IMR-90 (cell line): ENCODE measurements at regions not wholly inside any gene's neighbourhood (a gene's known extent, or its start where the extent isn't known, plus 50 kb on each side); places are given as distances from the start of the nearest gene placed in this dataset.

Source experiments
- ATAC-seq: fragments of 200-7000 bp; cut with Tn5 transposase; 2 replicates; pipeline ENCODE4 v1.9.1; 2020; ENCODE audit warnings: low read depth, mild to moderate bottlenecking, moderate library complexity
- BruUV-seq: library from RNA; stranded (reverse); fragments of 400-500 nt; replicated peaks from 2 replicates; lab custom pipeline; 2021; lab: Mats Ljungman, UMichigan
- CTCF ChIA-PET: fragments of 300-600 bp; formaldehyde crosslinking; extraction: SDS; loops from one replicate; lab custom pipeline; 2021; ENCODE audit warnings: antibody characterized with exemption; lab: Yijun Ruan, JAX
- POLR2A ChIA-PET: fragments of 300-600 bp; sonication (Branson Sonifier 250); formaldehyde crosslinking; loops from one replicate; lab custom pipeline; 2022; ENCODE audit warnings: antibody characterized with exemption; ENCODE audit not compliant: unreplicated experiment; lab: Charles Lee
- DNase-seq: peaks from one replicate; pipeline ENCODE4 v3.0.0; 2013
- H2AFZ ChIP-seq: replicated peaks from 2 replicates; pipeline ENCODE3; 2013; ENCODE audit warnings: low read length, mild to moderate bottlenecking; ENCODE audit not compliant: poor library complexity
- H2AK5ac ChIP-seq: 2 replicates; pipeline ENCODE4 v1.6.1; 2013; ENCODE audit warnings: low read depth, low read length, inconsistent platforms
- H2AK9ac ChIP-seq: replicated peaks from 2 replicates; pipeline ENCODE3; 2013; ENCODE audit warnings: mild to moderate bottlenecking, low read depth, low read length, moderate library complexity; ENCODE audit not compliant: poor library complexity
- H2BK120ac ChIP-seq: 2 replicates; pipeline ENCODE4 v1.6.1; 2013; ENCODE audit warnings: low read depth, low read length, inconsistent platforms
- H2BK15ac ChIP-seq: 3 replicates; pipeline ENCODE4 v1.6.1; 2013; ENCODE audit warnings: low read depth, low read length, inconsistent platforms
- H2BK20ac ChIP-seq: 2 replicates; pipeline ENCODE4 v1.6.1; 2013; ENCODE audit warnings: low read depth, mild to moderate bottlenecking, inconsistent platforms, low read length, moderate library complexity
- H2BK5ac ChIP-seq: 2 replicates; pipeline ENCODE4 v1.6.1; 2013; ENCODE audit warnings: mild to moderate bottlenecking, low read depth, low read length, inconsistent platforms; ENCODE audit not compliant: poor library complexity, severe bottlenecking
- H3K14ac ChIP-seq: replicated peaks from 2 replicates; pipeline ENCODE4 v1.6.1; 2013; ENCODE audit warnings: low read depth, low read length, inconsistent platforms
- H3K18ac ChIP-seq: 2 replicates; pipeline ENCODE4 v1.6.1; 2013; ENCODE audit warnings: low read depth, low read length, control low read depth
- H3K23ac ChIP-seq: 2 replicates; pipeline ENCODE4 v1.6.1; 2013; ENCODE audit warnings: low read depth, low read length, inconsistent platforms
- H3K27ac ChIP-seq: 2 replicates; pipeline ENCODE4 v1.5.1; 2013; ENCODE audit warnings: mild to moderate bottlenecking, control low read depth, low read length; ENCODE audit not compliant: insufficient read depth
- H3K27me3 ChIP-seq: 2 replicates; pipeline ENCODE4 v1.6.1; 2013; ENCODE audit warnings: low read length; ENCODE audit not compliant: control insufficient read depth, insufficient read depth
- H3K36me3 ChIP-seq: 2 replicates; pipeline ENCODE4 v1.6.1; 2013; ENCODE audit warnings: low read length, mixed read lengths; ENCODE audit not compliant: control insufficient read depth, insufficient read depth
- H3K4ac ChIP-seq: 2 replicates; pipeline ENCODE4 v1.6.1; 2013; ENCODE audit warnings: low read depth, low read length, inconsistent platforms
- H3K4me1 ChIP-seq: 2 replicates; pipeline ENCODE4 v1.6.1; 2013; ENCODE audit warnings: low read length, mixed read lengths; ENCODE audit not compliant: control insufficient read depth, insufficient read depth
- H3K4me2 ChIP-seq: 2 replicates; pipeline ENCODE4 v1.6.1; 2013; ENCODE audit warnings: low read depth, mild to moderate bottlenecking, control low read depth, low read length, moderate library complexity
- H3K4me3 ChIP-seq: 2 replicates; pipeline ENCODE4 v1.5.1; 2013; ENCODE audit warnings: low read depth, mild to moderate bottlenecking, control low read depth, low read length, moderate library complexity; ENCODE audit not compliant: insufficient read depth
- H3K56ac ChIP-seq: 2 replicates; pipeline ENCODE4 v1.6.1; 2013; ENCODE audit warnings: low read length, inconsistent platforms; ENCODE audit not compliant: insufficient read depth; ENCODE audit errors: extremely low read depth
- H3K79me1 ChIP-seq, 2 experiments: 2 replicates each; pipeline ENCODE4 v1.6.1; 2013; ENCODE audit warnings: low read length in 2 of 2, inconsistent platforms in 1 of 2, low read depth in 1 of 2
- H3K9ac ChIP-seq: 2 replicates; pipeline ENCODE4 v1.6.1; 2013; ENCODE audit warnings: low read depth, low read length, control low read depth
- H3K9me1 ChIP-seq: 2 replicates; pipeline ENCODE4 v1.6.1; 2013; ENCODE audit warnings: low read length, inconsistent platforms; ENCODE audit not compliant: insufficient read depth
- H3K9me3 ChIP-seq: 2 replicates; pipeline ENCODE4 v1.6.1; 2013; ENCODE audit warnings: low read length; ENCODE audit not compliant: control insufficient read depth, insufficient read depth
- H4K20me1 ChIP-seq: 2 replicates; pipeline ENCODE4 v1.6.1; 2013; ENCODE audit warnings: low read length, inconsistent platforms; ENCODE audit not compliant: insufficient read depth
- H4K5ac ChIP-seq: 2 replicates; pipeline ENCODE4 v1.6.1; 2013; ENCODE audit warnings: mild to moderate bottlenecking, low read depth, low read length, control low read depth
- H4K8ac ChIP-seq, 2 experiments: 2 replicates each; pipeline ENCODE4 v1.6.1; 2013; ENCODE audit warnings: low read depth in 2 of 2, low read length in 2 of 2, control low read depth in 1 of 2, inconsistent platforms in 1 of 2
- H4K91ac ChIP-seq: 2 replicates; pipeline ENCODE4 v1.6.1; 2013; ENCODE audit warnings: low read depth, low read length, inconsistent platforms; ENCODE audit not compliant: insufficient read depth
- CEBPB ChIP-seq: IDR thresholded peaks from 2 replicates; pipeline ENCODE4 v1.6.1; 2012; ENCODE audit warnings: low read depth, low read length, improper control_type of control experiment
- CHD1 ChIP-seq: IDR thresholded peaks from 2 replicates; pipeline ENCODE4 v1.6.1; 2012; ENCODE audit warnings: low read depth, low read length, improper control_type of control experiment
- CTCF ChIP-seq: conservative IDR thresholded peaks from 2 replicates; pipeline ENCODE4 v1.5.1; 2012; ENCODE audit warnings: mild to moderate bottlenecking, low read depth, low read length, improper control_type of control experiment
- ELK1 ChIP-seq: fragments of 150-350 bp; IDR thresholded peaks from 2 replicates; pipeline ENCODE4 v1.6.1; 2016; ENCODE audit warnings: low read depth, mild to moderate bottlenecking, low read length, moderate library complexity, borderline replicate concordance
- FOS ChIP-seq: fragments of 150-350 bp; IDR thresholded peaks from 2 replicates; pipeline ENCODE4 v1.6.1; 2016; ENCODE audit warnings: low read depth, low read length
- MAFK ChIP-seq: IDR thresholded peaks from 2 replicates; pipeline ENCODE4 v1.6.1; 2012; ENCODE audit warnings: low read depth, low read length, improper control_type of control experiment
- MAZ ChIP-seq: IDR thresholded peaks from 2 replicates; pipeline ENCODE4 v1.6.1; 2012; ENCODE audit warnings: low read depth, mild to moderate bottlenecking, low read length, improper control_type of control experiment, moderate library complexity, borderline replicate concordance
- MXI1 ChIP-seq: IDR thresholded peaks from 2 replicates; pipeline ENCODE4 v1.6.1; 2012; ENCODE audit warnings: low read depth, mild to moderate bottlenecking, low read length, moderate library complexity, borderline replicate concordance
- POLR2A ChIP-seq: IDR thresholded peaks from 2 replicates; pipeline ENCODE4 v1.6.1; 2012; ENCODE audit warnings: mild to moderate bottlenecking, low read depth, low read length
- RAD21 ChIP-seq: IDR thresholded peaks from 2 replicates; pipeline ENCODE4 v1.6.1; 2012; ENCODE audit warnings: low read length, improper control_type of control experiment
- SMC3 ChIP-seq: fragments of 150-350 bp; IDR thresholded peaks from 2 replicates; pipeline ENCODE4 v1.6.1; 2016; ENCODE audit warnings: low read depth, mild to moderate bottlenecking, antibody characterized with exemption, low read length, moderate library complexity
- USF2 ChIP-seq: fragments of 150-350 bp; IDR thresholded peaks from 2 replicates; pipeline ENCODE4 v1.6.1; 2017; ENCODE audit warnings: mild to moderate bottlenecking, antibody characterized with exemption, low read length, low read depth
- WGBS, 2 experiments: methylation state at CpG; one replicate each; pipeline versions ENCODE4 v1.1.5 to v1.1.7; 2013; ENCODE audit warnings: missing lambda C conversion rate in 2 of 2; ENCODE audit not compliant: insufficient read length in 1 of 2; ENCODE audit errors: extremely low coverage in 2 of 2; 5-methylcytosine and 5-hydroxymethylcytosine counted together
- dilution Hi-C: fragments of 300-500 bp; cut with HindIII; formaldehyde crosslinking; loops from one replicate; pipeline ENCODE4 v1.14.3; 2018; ENCODE audit warnings: low sequenced_read_pairs; ENCODE audit not compliant: unreplicated experiment
- in situ Hi-C: fragments of 300-500 bp; cut with MboI; formaldehyde crosslinking; loops from 3 replicates; pipeline ENCODE4 v1.14.3; 2019; ENCODE audit warnings: low sequenced_read_pairs, inconsistent platforms, mixed read lengths
- intact Hi-C: fragments of 100-400 bp; cut with micrococcal nuclease; formaldehyde crosslinking; loops from 2 replicates; pipeline ENCODE4 v1.10.0; 2022

- ATAC-seq (no peak; the same call in 1 of the 2 replicates), DNase-seq (no peak)
- intact Hi-C loops = no loop called here
- Histone ChIP-seq H2BK15ac (no peak overlapping the region), H3K27me3 (no peaks in the 10 kb centered on the region; the same call in 1 of the 2 replicates), H3K9me1 (no peaks in the 10 kb centered on the region), H3K4me1 (no peaks in the 10 kb centered on the region), H2BK20ac (no peak overlapping the region), H4K91ac (no peak overlapping the region), H3K4ac (no peak overlapping the region), H2BK5ac (no peak overlapping the region), H2BK120ac (no peak overlapping the region), H2AK5ac (no peak overlapping the region), H3K4me3 (no peak overlapping the region), H3K56ac (no peak overlapping the region), H3K27ac (no peak overlapping the region), H3K14ac (no peak overlapping the region), H3K9me3 (no peaks in the 10 kb centered on the region), H4K8ac (no peak overlapping the region), H3K18ac (no peak overlapping the region), H4K20me1 (no peaks in the 10 kb centered on the region), H2AK9ac (no peak overlapping the region), H4K5ac (no peak overlapping the region), H3K4me2 (no peak overlapping the region), H3K36me3 (no peaks in the 10 kb centered on the region), H2AFZ (no peak overlapping the region), H3K23ac (no peak overlapping the region), H3K9ac (no peak overlapping the region), H3K79me1 (no peaks in the 10 kb centered on the region)
- no TSS peak for BruUV-seq
- TF ChIP-seq ELK1 (no peak), FOS (no peak), MAZ (no peak), POLR2A (no peak), USF2 (no peak), SMC3 (no peak), CTCF (no peak), RAD21 (no peak), MXI1 (no peak), CEBPB (no peak), CHD1 (no peak), MAFK (no peak)
- in situ Hi-C loops = no loop called here
- ChIA-PET POLR2A (no interaction called here), CTCF (no interaction called here)
- dilution Hi-C loops = no loop called here
- WGBS, 2 experiments = no CpG with 5 or more reads among the region's 2 CpGs
Measured at GRCh38 chrX:42229533-42229932, 306.2 kb upstream of the CASK start.
